ENCODE measurements at regions not wholly inside any gene's neighbourhood (a gene's known extent, or its start where the extent isn't known, plus 50 kb on each side); places are given as distances from the start of the nearest gene placed in this dataset.

DNA sequence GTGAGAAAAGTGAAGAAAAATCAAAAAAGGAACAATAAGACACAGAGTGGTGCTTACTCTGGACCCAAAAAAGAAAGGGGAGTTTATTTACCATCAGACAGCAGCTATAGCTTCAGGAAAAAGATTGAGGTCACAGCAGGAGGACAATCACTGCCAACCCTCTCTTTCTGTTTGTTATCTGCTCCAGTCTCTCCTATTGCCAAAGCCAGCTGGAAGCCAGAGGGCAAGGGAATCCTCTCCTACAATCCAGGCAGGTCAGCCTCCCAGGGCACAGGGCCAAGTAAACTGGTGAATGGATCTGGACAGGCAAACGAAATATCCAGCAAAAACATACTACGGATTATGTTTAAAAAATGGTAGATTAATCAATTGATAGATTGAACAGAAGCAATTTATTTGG lies 306.9 kb upstream of the SLIT2 start:
- intact Hi-C loops (cut with micrococcal nuclease) = no loop called here
- no CpG with 5 or more reads among the region's 2 CpGs for WGBS (ENCODE audit: insufficient coverage)
- TF ChIP-seq, protein P1, sequence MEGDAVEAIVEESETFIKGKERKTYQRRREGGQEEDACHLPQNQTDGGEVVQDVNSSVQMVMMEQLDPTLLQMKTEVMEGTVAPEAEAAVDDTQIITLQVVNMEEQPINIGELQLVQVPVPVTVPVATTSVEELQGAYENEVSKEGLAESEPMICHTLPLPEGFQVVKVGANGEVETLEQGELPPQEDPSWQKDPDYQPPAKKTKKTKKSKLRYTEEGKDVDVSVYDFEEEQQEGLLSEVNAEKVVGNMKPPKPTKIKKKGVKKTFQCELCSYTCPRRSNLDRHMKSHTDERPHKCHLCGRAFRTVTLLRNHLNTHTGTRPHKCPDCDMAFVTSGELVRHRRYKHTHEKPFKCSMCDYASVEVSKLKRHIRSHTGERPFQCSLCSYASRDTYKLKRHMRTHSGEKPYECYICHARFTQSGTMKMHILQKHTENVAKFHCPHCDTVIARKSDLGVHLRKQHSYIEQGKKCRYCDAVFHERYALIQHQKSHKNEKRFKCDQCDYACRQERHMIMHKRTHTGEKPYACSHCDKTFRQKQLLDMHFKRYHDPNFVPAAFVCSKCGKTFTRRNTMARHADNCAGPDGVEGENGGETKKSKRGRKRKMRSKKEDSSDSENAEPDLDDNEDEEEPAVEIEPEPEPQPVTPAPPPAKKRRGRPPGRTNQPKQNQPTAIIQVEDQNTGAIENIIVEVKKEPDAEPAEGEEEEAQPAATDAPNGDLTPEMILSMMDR (IDR thresholded peaks at IDR 0.05) = no peak
- Mint-ChIP-seq H3K27me3 (ENCODE audit: low read depth in 3 of 3) (peaks cover 0 to 3% (median 0%) of the 10 kb centered on the region in 3 donors), H3K4me3 (no peak overlapping the region), H3K36me3 (no peaks in the 10 kb centered on the region), H3K27ac (no peak overlapping the region), H3K9me3 (peaks cover 0 to 4% (median 0%) of the 10 kb centered on the region in 7 donors), H3K4me1 (no peaks in the 10 kb centered on the region)
- no peak for DNase-seq
- Histone ChIP-seq H3K4me1 (ENCODE audit: control insufficient read depth in 1 of 2, insufficient read depth in 2 of 2, low read length in 2 of 2) (no peaks in the 10 kb centered on the region), H2AFZ (ENCODE audit: insufficient read depth, low read depth, low read length, poor library complexity, severe bottlenecking) (no peak overlapping the region), H3K27me3 (ENCODE audit: control insufficient read depth in 2 of 2, insufficient read depth in 2 of 2, low read length in 2 of 2) (no peaks in the 10 kb centered on the region), H3K27ac (ENCODE audit: low read depth in 1 of 2, low read length in 2 of 2) (no peak overlapping the region), H3K79me2 (ENCODE audit: insufficient read depth, low read length) (no peaks in the 10 kb centered on the region), H3K4me3 (replicated peaks in 1 of 3; ENCODE audit: low read depth in 2 of 3, low read length in 3 of 3) (no peak overlapping the region), H4K20me1 (ENCODE audit: insufficient read depth, low read length) (no peaks in the 10 kb centered on the region), H3K9me3 (replicated peaks in 1 of 2; ENCODE audit: control insufficient read depth in 1 of 2, insufficient read depth in 1 of 2, low read length in 2 of 2) (no peaks in the 10 kb centered on the region), H3K9ac (ENCODE audit: insufficient read depth, low read length, poor library complexity, severe bottlenecking) (no peak overlapping the region), H3K4me2 (replicated peaks; ENCODE audit: extremely low read depth, low read length, poor library complexity, severe bottlenecking) (no peak overlapping the region), H3K36me3 (replicated peaks in 1 of 2; ENCODE audit: control insufficient read depth in 1 of 2, insufficient read depth in 2 of 2, low read length in 2 of 2) (no peaks in the 10 kb centered on the region)

- no peaks in the 10 kb centered on the region for H3K36me3 Mint-ChIP-seq
- H4K20me1 ChIP-seq (ENCODE audit: insufficient read depth, low read length) = no peaks in the 10 kb centered on the region
- no peak overlapping the region for H3K9ac ChIP-seq (ENCODE audit: insufficient read depth, low read length, poor library complexity, severe bottlenecking)
- H3K4me3 Mint-ChIP-seq = no peak overlapping the region
- DNase-seq = no peak
- TF ChIP-seq, protein P1 (IDR thresholded peaks at IDR 0.05) = no peak
- H3K4me1 Mint-ChIP-seq = no peaks in the 10 kb centered on the region
- H3K27me3 Mint-ChIP-seq (ENCODE audit: low read depth in 3 of 3) = peaks cover 0 to 3% (median 0%) of the 10 kb centered on the region in 3 donors
- H3K9me3 ChIP-seq (replicated peaks in 1 of 2; ENCODE audit: control insufficient read depth in 1 of 2, insufficient read depth in 1 of 2, low read length in 2 of 2) = no peaks in the 10 kb centered on the region
- H3K27ac Mint-ChIP-seq = no peak overlapping the region
- intact Hi-C loops (cut with micrococcal nuclease) = no loop called here
- no peaks in the 10 kb centered on the region for H3K36me3 ChIP-seq (replicated peaks in 1 of 2; ENCODE audit: control insufficient read depth in 1 of 2, insufficient read depth in 2 of 2, low read length in 2 of 2)
- peaks cover 0 to 4% (median 0%) of the 10 kb centered on the region in 7 donors for H3K9me3 Mint-ChIP-seq
- no peak overlapping the region for H3K4me2 ChIP-seq (replicated peaks; ENCODE audit: extremely low read depth, low read length, poor library complexity, severe bottlenecking)
- no peaks in the 10 kb centered on the region for H3K27me3 ChIP-seq (ENCODE audit: control insufficient read depth in 2 of 2, insufficient read depth in 2 of 2, low read length in 2 of 2)
- H2AFZ ChIP-seq (ENCODE audit: insufficient read depth, low read depth, low read length, poor library complexity, severe bottlenecking) = no peak overlapping the region
- H3K4me3 ChIP-seq (replicated peaks in 1 of 3; ENCODE audit: low read depth in 2 of 3, low read length in 3 of 3) = no peak overlapping the region
- no peak overlapping the region for H3K27ac ChIP-seq (ENCODE audit: low read depth in 1 of 2, low read length in 2 of 2)
- no peaks in the 10 kb centered on the region for H3K4me1 ChIP-seq (ENCODE audit: control insufficient read depth in 1 of 2, insufficient read depth in 2 of 2, low read length in 2 of 2)
- H3K79me2 ChIP-seq (ENCODE audit: insufficient read depth, low read length) = no peaks in the 10 kb centered on the region
Observed at GRCh38 chr4:19944251-19944650, 307.5 kb upstream of the SLIT2 start.
